ELF-1 (cell line): ENCODE measurements at regions not wholly inside any gene's neighbourhood (a gene's known extent, or its start where the extent isn't known, plus 50 kb on each side); places are given as distances from the start of the nearest gene placed in this dataset.

Source experiments
- DNase-seq: peaks from one replicate; pipeline ENCODE4 v3.0.0-alpha.2; 2016; ENCODE audit warnings: low read depth, low spot score

- DNase-seq, result no peak
Observed at GRCh38 chr12:85679296-85679695, 156.9 kb downstream of the RASSF9 start.

- no peak for DNase-seq
Observed at GRCh38 chr12:85680881-85681280, 155.3 kb downstream of the RASSF9 start.

- no peak for DNase-seq
Observed at GRCh38 chr12:85681333-85681732, 154.9 kb downstream of the RASSF9 start.

- no peak for DNase-seq
Observed at GRCh38 chr12:85683051-85683450, 153.2 kb downstream of the RASSF9 start.

- DNase-seq, result peak; percentile 23
Observed at GRCh38 chr12:85688837-85689236, 147.4 kb downstream of the RASSF9 start.

GRCh38 chr12:85690146-85690545, 146.1 kb downstream of the RASSF9 start:
- no peak for DNase-seq

- no peak for DNase-seq
Observed at GRCh38 chr12:85693093-85693665, 143.0 kb downstream of the RASSF9 start.

- no peak for DNase-seq
Observed at GRCh38 chr12:85695097-85695715, 141.0 kb downstream of the RASSF9 start.

- no peak for DNase-seq
Observed at GRCh38 chr12:85697003-85697402, 139.2 kb downstream of the RASSF9 start.

- no peak for DNase-seq
Observed at GRCh38 chr12:85698937-85699336, 137.3 kb downstream of the RASSF9 start.

GRCh38 chr12:85708775-85709174, 127.4 kb downstream of the RASSF9 start:
- DNase-seq, result no peak

- no peak for DNase-seq
Observed at GRCh38 chr12:85711735-85712390, 124.3 kb downstream of the RASSF9 start.

GRCh38 chr12:85713373-85713772, 122.8 kb downstream of the RASSF9 start:
- DNase-seq, result no peak

- DNase-seq, result no peak
Observed at GRCh38 chr12:85714425-85714824, 121.8 kb downstream of the RASSF9 start.

- DNase-seq, result no peak
Observed at GRCh38 chr12:85720308-85721033, 115.7 kb downstream of the RASSF9 start.

GRCh38 chr12:85725991-85726390, 110.2 kb downstream of the RASSF9 start:
- no peak for DNase-seq

- DNase-seq, result no peak
Observed at GRCh38 chr12:85733221-85733840, 102.9 kb downstream of the RASSF9 start.

GRCh38 chr12:85733984-85734383, 102.2 kb downstream of the RASSF9 start:
- DNase-seq, result no peak

- DNase-seq, result no peak
Observed at GRCh38 chr12:85740186-85740585, 96.0 kb downstream of the RASSF9 start.

- DNase-seq, result no peak
Observed at GRCh38 chr12:85741046-85741445, 95.2 kb downstream of the RASSF9 start.

GRCh38 chr12:85747941-85748495, 88.2 kb downstream of the RASSF9 start:
- DNase-seq, result no peak
